ENCODE measurements at regions not wholly inside any gene's neighbourhood (a gene's known extent, or its start where the extent isn't known, plus 50 kb on each side); places are given as distances from the start of the nearest gene placed in this dataset.
"Not testable (repeated sequence)": the region's sequence is repeated elsewhere in the genome, so short reads cannot be mapped to it uniquely, and the experiment has no call there.

GRCh38 chr4:167868163-167868562 lies 224.2 kb upstream of the ANXA10 start:
- no peaks in the 10 kb centered on the region for H3K9me3 ChIP-seq
- WGBS, 2 donors, result 57 to 73% methylated on average over 1 of the region's 1 CpG
- no peak for ATAC-seq (ENCODE audit: low FRiP score in 2 of 2)

GRCh38 chr4:167873496-167873895 lies 218.8 kb upstream of the ANXA10 start:
- Histone ChIP-seq H3K36me3 (no peaks in the 10 kb centered on the region), H3K9me3 (no peaks in the 10 kb centered on the region), H3K4me1 (no peaks in the 10 kb centered on the region), H3K27ac (no peak overlapping the region), H3K27me3 (no peaks in the 10 kb centered on the region), H3K4me3 (no peak overlapping the region)
- DNase-seq (no peak), ATAC-seq (ENCODE audit: low FRiP score in 2 of 2) (no peak)
- TF ChIP-seq EP300 (IDR thresholded peaks at IDR 0.05) (no peak), POLR2AphosphoS5 (IDR thresholded peaks at IDR 0.05) (no peak), POLR2A (IDR thresholded peaks at IDR 0.05) (no peak)
- TF ChIP-seq, protein P1, sequence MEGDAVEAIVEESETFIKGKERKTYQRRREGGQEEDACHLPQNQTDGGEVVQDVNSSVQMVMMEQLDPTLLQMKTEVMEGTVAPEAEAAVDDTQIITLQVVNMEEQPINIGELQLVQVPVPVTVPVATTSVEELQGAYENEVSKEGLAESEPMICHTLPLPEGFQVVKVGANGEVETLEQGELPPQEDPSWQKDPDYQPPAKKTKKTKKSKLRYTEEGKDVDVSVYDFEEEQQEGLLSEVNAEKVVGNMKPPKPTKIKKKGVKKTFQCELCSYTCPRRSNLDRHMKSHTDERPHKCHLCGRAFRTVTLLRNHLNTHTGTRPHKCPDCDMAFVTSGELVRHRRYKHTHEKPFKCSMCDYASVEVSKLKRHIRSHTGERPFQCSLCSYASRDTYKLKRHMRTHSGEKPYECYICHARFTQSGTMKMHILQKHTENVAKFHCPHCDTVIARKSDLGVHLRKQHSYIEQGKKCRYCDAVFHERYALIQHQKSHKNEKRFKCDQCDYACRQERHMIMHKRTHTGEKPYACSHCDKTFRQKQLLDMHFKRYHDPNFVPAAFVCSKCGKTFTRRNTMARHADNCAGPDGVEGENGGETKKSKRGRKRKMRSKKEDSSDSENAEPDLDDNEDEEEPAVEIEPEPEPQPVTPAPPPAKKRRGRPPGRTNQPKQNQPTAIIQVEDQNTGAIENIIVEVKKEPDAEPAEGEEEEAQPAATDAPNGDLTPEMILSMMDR (IDR thresholded peaks at IDR 0.05), result no peak

More at GRCh38 chr4:167868163-167868562, 224.2 kb upstream of the ANXA10 start:
- H3K4me1 ChIP-seq, result no peaks in the 10 kb centered on the region
- no peak for DNase-seq
- no peaks in the 10 kb centered on the region for H3K27me3 ChIP-seq
- no peaks in the 10 kb centered on the region for H3K36me3 ChIP-seq
- no peak overlapping the region for H3K27ac ChIP-seq
- no peak overlapping the region for H3K4me3 ChIP-seq
- TF ChIP-seq, protein P1 (IDR thresholded peaks at IDR 0.05), result no peak
- TF ChIP-seq EP300 (IDR thresholded peaks at IDR 0.05), result no peak

GRCh38 chr4:167876091-167876490 lies 216.2 kb upstream of the ANXA10 start:
- H3K4me3 ChIP-seq; DNase-seq; H3K4me1 ChIP-seq; H3K9me3 ChIP-seq; H3K27me3 ChIP-seq; H3K36me3 ChIP-seq; H3K27ac ChIP-seq; ATAC-seq (ENCODE audit: low FRiP score in 2 of 2): not testable (repeated sequence)
- WGBS, 2 donors, result 89% methylated on average over 3 of the region's 3 CpGs

DNA sequence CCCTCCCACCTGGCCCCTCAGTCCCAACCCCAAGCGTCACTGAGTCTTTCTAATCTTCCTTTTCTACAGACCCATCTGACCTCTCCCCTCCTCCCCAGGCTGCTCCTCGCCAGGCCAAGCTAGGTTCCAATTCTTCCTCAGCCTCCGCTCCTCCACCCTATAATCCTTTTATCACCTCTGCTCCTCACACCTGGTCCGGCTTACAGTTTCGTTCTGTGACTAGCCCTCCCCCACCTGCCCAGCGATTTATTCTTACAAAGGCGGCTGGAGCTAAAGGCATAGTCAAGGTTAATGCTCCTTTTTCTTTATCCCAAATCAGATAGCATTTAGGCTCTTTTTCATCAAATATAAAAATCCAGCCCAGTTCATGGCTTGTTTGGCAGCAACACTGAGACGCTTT lies 214.5 kb upstream of the ANXA10 start:
- not testable (repeated sequence) for H3K27ac ChIP-seq; DNase-seq; H3K27me3 ChIP-seq; H3K4me3 ChIP-seq; ATAC-seq (ENCODE audit: low FRiP score in 2 of 2); H3K9me3 ChIP-seq; H3K36me3 ChIP-seq; H3K4me1 ChIP-seq
- 77 to 83% methylated on average over 8 of the region's 8 CpGs for WGBS, 2 donors

GRCh38 chr4:167883266-167883665 lies 209.1 kb upstream of the ANXA10 start:
- Histone ChIP-seq H3K9me3 (no peaks in the 10 kb centered on the region), H3K4me3 (no peak overlapping the region), H3K36me3 (no peaks in the 10 kb centered on the region), H3K4me1 (no peaks in the 10 kb centered on the region), H3K27me3 (no peaks in the 10 kb centered on the region), H3K27ac (no peak overlapping the region)
- ATAC-seq (ENCODE audit: low FRiP score in 2 of 2) (no peak), DNase-seq (no peak)
- TF ChIP-seq POLR2A (IDR thresholded peaks at IDR 0.05) (no peak), POLR2AphosphoS5 (IDR thresholded peaks at IDR 0.05) (no peak), EP300 (IDR thresholded peaks at IDR 0.05) (no peak)
- TF ChIP-seq, protein P1 (IDR thresholded peaks at IDR 0.05), result no peak
- WGBS, 2 donors, result 22 to 29% methylated on average over 1 of the region's 1 CpG

DNA sequence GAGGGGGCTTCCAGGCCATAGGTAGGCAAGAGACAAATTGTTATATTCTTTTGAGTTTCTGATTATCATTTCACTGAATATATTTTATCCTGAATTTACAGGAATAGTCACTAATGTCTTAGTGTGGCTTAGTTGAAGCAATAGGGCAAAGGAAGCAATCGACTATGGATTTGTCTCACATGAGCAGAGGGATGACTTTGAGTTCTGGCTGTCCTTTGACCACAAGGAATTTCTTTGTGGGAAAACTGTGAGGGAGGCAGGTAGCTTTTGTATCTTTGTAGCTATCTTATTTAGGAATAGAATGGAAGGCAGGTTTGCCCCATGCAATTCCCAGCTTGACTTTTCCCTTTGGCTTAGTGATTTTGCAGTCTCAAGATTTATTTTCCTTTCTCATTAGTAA lies 207.3 kb upstream of the ANXA10 start:
- DNase-seq (no peak), ATAC-seq (ENCODE audit: low FRiP score in 2 of 2) (no peak)
- Histone ChIP-seq H3K36me3 (no peaks in the 10 kb centered on the region), H3K27me3 (no peaks in the 10 kb centered on the region), H3K9me3 (no peaks in the 10 kb centered on the region), H3K4me3 (no peak overlapping the region), H3K27ac (no peak overlapping the region), H3K4me1 (no peaks in the 10 kb centered on the region)
- 78 to 91% methylated on average over 1 of the region's 1 CpG for WGBS, 2 donors
- TF ChIP-seq POLR2A (IDR thresholded peaks at IDR 0.05), result no peak
- TF ChIP-seq, protein P1 (IDR thresholded peaks at IDR 0.05), result no peak
- no peak for TF ChIP-seq EP300 (IDR thresholded peaks at IDR 0.05)
- no peak for TF ChIP-seq POLR2AphosphoS5 (IDR thresholded peaks at IDR 0.05)
